T-cell (primary cell): ENCODE measurements at regions not wholly inside any gene's neighbourhood (a gene's known extent, or its start where the extent isn't known, plus 50 kb on each side); places are given as distances from the start of the nearest gene placed in this dataset.

Experiments used
- ATAC-seq, 4 experiments: fragments of 200-7000 bp in 3 of 4; fragments of 150-1000 bp in 1 of 4; cut with Tn5 transposase; replicated peaks in 1 of 4; 1 replicate in 3 of 4; 2 replicates in 1 of 4; pipeline ENCODE4 v1.10.0; 2021; ENCODE audit warnings: moderate library complexity in 3 of 4, mild to moderate bottlenecking in 2 of 4, moderate number of reproducible peaks in 1 of 4
- CTCF ChIA-PET, 2 donors: fragments of 300-600 bp; sonication (Branson Sonifier 250); formaldehyde crosslinking; loops; one replicate each; lab custom pipeline; 2022; ENCODE audit warnings: antibody characterized with exemption in 2 of 2; lab: Charles Lee
- POLR2A ChIA-PET, 2 donors: fragments of 300-600 bp; sonication (Branson Sonifier 250); formaldehyde crosslinking; loops; one replicate each; lab custom pipeline; 2022; ENCODE audit warnings: antibody characterized with exemption in 2 of 2; lab: Charles Lee
- DNase-seq, 35 experiments: peaks; one replicate each; pipeline versions ENCODE4 v3.0.0 to v3.0.0-alpha.2; 2013 to 2023
- H3K27ac ChIP-seq: one replicate; pipeline ENCODE4 v1.5.1; 2013; ENCODE audit warnings: low read length
- H3K27me3 ChIP-seq, 2 experiments: replicated peaks in 1 of 2; 1 replicate in 1 of 2; 2 replicates in 1 of 2; pipeline versions ENCODE4 v1.6.1 to v1.7.0; 2013; ENCODE audit warnings: low read length in 1 of 2, mixed read lengths in 1 of 2; ENCODE audit not compliant: control insufficient read depth in 2 of 2, insufficient read depth in 2 of 2; ENCODE audit errors: extremely low read depth in 1 of 2
- H3K36me3 ChIP-seq, 2 donors: 1 replicate in 1 of 2; 2 replicates in 1 of 2; pipeline versions ENCODE4 v1.6.1 to v1.7.0; 2013; ENCODE audit warnings: low read length in 1 of 2; ENCODE audit not compliant: control insufficient read depth in 2 of 2, insufficient read depth in 1 of 2; ENCODE audit errors: extremely low read depth in 1 of 2
- H3K4me1 ChIP-seq, 2 experiments: 1 replicate in 1 of 2; 2 replicates in 1 of 2; pipeline versions ENCODE4 v1.6.1 to v1.7.0; 2013; ENCODE audit warnings: low read length in 2 of 2, mixed read lengths in 1 of 2; ENCODE audit not compliant: insufficient read depth in 2 of 2, control insufficient read depth in 1 of 2; ENCODE audit errors: extremely low read depth in 1 of 2
- H3K4me3 ChIP-seq, 2 donors: 1 replicate in 1 of 2; 2 replicates in 1 of 2; pipeline versions ENCODE4 v1.5.1 to v1.7.0; 2013; ENCODE audit warnings: mild to moderate bottlenecking in 2 of 2, low read length in 1 of 2, moderate library complexity in 1 of 2; ENCODE audit not compliant: control insufficient read depth in 1 of 2; ENCODE audit errors: extremely low read depth in 1 of 2
- H3K9me3 ChIP-seq: 2 replicates; pipeline ENCODE4 v1.7.0; 2013
- H3K27ac Mint-ChIP-seq, 2 donors: one replicate each; pipeline ENCODE4 v1.8.0; 2020 to 2021; ENCODE audit warnings: mild to moderate bottlenecking in 2 of 2, mixed read lengths in 2 of 2
- H3K27me3 Mint-ChIP-seq, 2 donors: one replicate each; pipeline ENCODE4 v1.8.0; 2021 to 2022; ENCODE audit warnings: mixed read lengths in 2 of 2
- H3K36me3 Mint-ChIP-seq: one replicate; pipeline ENCODE4 v1.8.0; 2021; ENCODE audit warnings: mixed read lengths
- H3K4me1 Mint-ChIP-seq, 3 donors: one replicate each; pipeline ENCODE4 v1.8.0; 2020 to 2022; ENCODE audit warnings: mixed read lengths in 3 of 3, mild to moderate bottlenecking in 1 of 3
- H3K4me3 Mint-ChIP-seq, 3 donors: one replicate each; pipeline ENCODE4 v1.8.0; 2020 to 2022; ENCODE audit warnings: mild to moderate bottlenecking in 3 of 3, mixed read lengths in 3 of 3, moderate library complexity in 3 of 3
- H3K9me3 Mint-ChIP-seq, 3 donors: one replicate each; pipeline ENCODE4 v1.8.0; 2020 to 2022; ENCODE audit warnings: mixed read lengths in 3 of 3
- WGBS: methylation state at CpG from one replicate; pipeline ENCODE4 v1.1.5; 2013; ENCODE audit warnings: missing lambda C conversion rate; ENCODE audit not compliant: insufficient coverage; 5-methylcytosine and 5-hydroxymethylcytosine counted together

- H3K4me1 Mint-ChIP-seq: no peaks in the 10 kb centered on the region
- no peak overlapping the region for H3K4me3 Mint-ChIP-seq
- Histone ChIP-seq H3K4me1 (no peaks in the 10 kb centered on the region), H3K27ac (no peak overlapping the region), H3K36me3 (no peaks in the 10 kb centered on the region), H3K9me3 (no peaks in the 10 kb centered on the region), H3K4me3 (no peak overlapping the region), H3K27me3 (peaks cover 0 to 7% of the 10 kb centered on the region in 2 experiments)
- ChIA-PET POLR2A (no interaction called here), CTCF (no interaction called here)
- H3K27ac Mint-ChIP-seq: no peak overlapping the region
- peaks cover 11 to 37% of the 10 kb centered on the region in 2 donors for H3K27me3 Mint-ChIP-seq
- ATAC-seq (no peak), DNase-seq (no peak)
- no peaks in the 10 kb centered on the region for H3K9me3 Mint-ChIP-seq
- no peaks in the 10 kb centered on the region for H3K36me3 Mint-ChIP-seq
- WGBS: 60% methylated on average over 1 of the region's 3 CpGs
Measured at GRCh38 chr18:75805265-75805664, 377.8 kb upstream of the SMIM21 start.

- DNase-seq: no peak
- H3K4me3 Mint-ChIP-seq: no peak overlapping the region
- no peak for ATAC-seq
- Histone ChIP-seq H3K36me3 (no peaks in the 10 kb centered on the region), H3K27ac (no peak overlapping the region), H3K27me3 (no peaks in the 10 kb centered on the region), H3K4me1 (no peaks in the 10 kb centered on the region), H3K9me3 (no peaks in the 10 kb centered on the region), H3K4me3 (no peak overlapping the region)
- H3K27me3 Mint-ChIP-seq: peaks cover 8 to 40% of the 10 kb centered on the region in 2 donors
- no peaks in the 10 kb centered on the region for H3K9me3 Mint-ChIP-seq
- ChIA-PET POLR2A (no interaction called here), CTCF (no interaction called here)
- no peak overlapping the region for H3K27ac Mint-ChIP-seq
- H3K4me1 Mint-ChIP-seq: no peaks in the 10 kb centered on the region
- H3K36me3 Mint-ChIP-seq: no peaks in the 10 kb centered on the region
- WGBS: no CpG with 5 or more reads among the region's 5 CpGs
Measured at GRCh38 chr18:75802681-75803080, 375.2 kb upstream of the SMIM21 start.

GRCh38 chr18:75801178-75801577 is 373.7 kb upstream of the SMIM21 start:
- H3K9me3 Mint-ChIP-seq: peaks cover 0 to under 1% (median 0%) of the 10 kb centered on the region in 3 donors
- H3K9me3 ChIP-seq: no peaks in the 10 kb centered on the region
- H3K36me3 Mint-ChIP-seq: no peaks in the 10 kb centered on the region
- no peak overlapping the region for H3K4me3 ChIP-seq
- no peaks in the 10 kb centered on the region for H3K4me1 ChIP-seq
- 68% methylated on average over 7 of the region's 12 CpGs for WGBS
- H3K27ac Mint-ChIP-seq: no peak overlapping the region
- H3K4me1 Mint-ChIP-seq: no peaks in the 10 kb centered on the region
- POLR2A ChIA-PET: no interaction called here
- H3K27me3 ChIP-seq: no peaks in the 10 kb centered on the region
- DNase-seq (no peak), ATAC-seq (no peak)
- CTCF ChIA-PET: no interaction called here
- no peak overlapping the region for H3K4me3 Mint-ChIP-seq
- H3K27ac ChIP-seq: no peak overlapping the region
- peaks cover 8 to 34% of the 10 kb centered on the region in 2 donors for H3K27me3 Mint-ChIP-seq
- H3K36me3 ChIP-seq: no peaks in the 10 kb centered on the region

- Mint-ChIP-seq H3K4me3 (no peak overlapping the region), H3K4me1 (no peaks in the 10 kb centered on the region), H3K27ac (no peak overlapping the region), H3K9me3 (peaks cover 0 to 3% (median 0%) of the 10 kb centered on the region in 3 donors), H3K27me3 (peaks cover 8 to 34% of the 10 kb centered on the region in 2 donors), H3K36me3 (no peaks in the 10 kb centered on the region)
- Histone ChIP-seq H3K36me3 (no peaks in the 10 kb centered on the region), H3K27ac (no peak overlapping the region), H3K4me3 (no peak overlapping the region), H3K27me3 (no peaks in the 10 kb centered on the region), H3K4me1 (no peaks in the 10 kb centered on the region), H3K9me3 (no peaks in the 10 kb centered on the region)
- DNase-seq (no peak), ATAC-seq (no peak)
- CTCF ChIA-PET: no interaction called here
- POLR2A ChIA-PET: no interaction called here
- 92% methylated on average over 2 of the region's 6 CpGs for WGBS
Measured at GRCh38 chr18:75800331-75800648, 372.8 kb upstream of the SMIM21 start.

GRCh38 chr18:75799449-75800330 is 372.2 kb upstream of the SMIM21 start:
- H3K27ac Mint-ChIP-seq: no peak overlapping the region
- ChIA-PET POLR2A (no interaction called here), CTCF (interaction anchor here in 1 of 2 donors (0.5 kb wide), 1 partner anchor 1051 kb away, joined by 3 read pairs; no protein-coding TSS in a partner anchor)
- DNase-seq (no peak), ATAC-seq (no peak)
- WGBS: 59% methylated on average over 3 of the region's 10 CpGs
- no peaks in the 10 kb centered on the region for H3K36me3 ChIP-seq
- H3K27me3 ChIP-seq: no peaks in the 10 kb centered on the region
- H3K9me3 ChIP-seq: no peaks in the 10 kb centered on the region
- no peaks in the 10 kb centered on the region for H3K4me1 ChIP-seq
- no peaks in the 10 kb centered on the region for H3K4me1 Mint-ChIP-seq
- no peak overlapping the region for H3K4me3 ChIP-seq
- H3K9me3 Mint-ChIP-seq: peaks cover 0 to 3% (median 0%) of the 10 kb centered on the region in 3 donors
- H3K27me3 Mint-ChIP-seq: peaks cover 6 to 29% of the 10 kb centered on the region in 2 donors
- no peak overlapping the region for H3K4me3 Mint-ChIP-seq
- no peak overlapping the region for H3K27ac ChIP-seq
- no peaks in the 10 kb centered on the region for H3K36me3 Mint-ChIP-seq

GRCh38 chr18:75797046-75797445 is 369.5 kb upstream of the SMIM21 start:
- H3K27me3 Mint-ChIP-seq: peaks cover 5 to 15% of the 10 kb centered on the region in 2 donors
- H3K36me3 Mint-ChIP-seq: no peaks in the 10 kb centered on the region
- ChIA-PET CTCF (no interaction called here), POLR2A (no interaction called here)
- no CpG with 5 or more reads among the region's 1 CpG for WGBS
- Histone ChIP-seq H3K36me3 (no peaks in the 10 kb centered on the region), H3K9me3 (no peaks in the 10 kb centered on the region), H3K4me1 (no peaks in the 10 kb centered on the region), H3K27me3 (no peaks in the 10 kb centered on the region), H3K4me3 (no peak overlapping the region), H3K27ac (no peak overlapping the region)
- ATAC-seq: no peak
- DNase-seq: no peak
- H3K4me1 Mint-ChIP-seq: no peaks in the 10 kb centered on the region
- peaks cover 0 to 7% (median 3%) of the 10 kb centered on the region in 3 donors for H3K9me3 Mint-ChIP-seq
- no peak overlapping the region for H3K4me3 Mint-ChIP-seq
- no peak overlapping the region for H3K27ac Mint-ChIP-seq
